GM10266 (cell line): ENCODE measurements at regions not wholly inside any gene's neighbourhood (a gene's known extent, or its start where the extent isn't known, plus 50 kb on each side); places are given as distances from the start of the nearest gene placed in this dataset.

Experiments
- DNase-seq: peaks from one replicate; pipeline ENCODE4 v3.0.0; 2012; ENCODE audit errors: extremely low spot score
- TF ChIP-seq, protein P1 (sequence below): IDR thresholded peaks from 2 replicates; pipeline ENCODE4 v1.5.1; 2012; ENCODE audit warnings: mild to moderate bottlenecking, low read depth; ENCODE audit not compliant: control insufficient read depth, insufficient read depth; ENCODE audit errors: missing control alignments

DNA sequence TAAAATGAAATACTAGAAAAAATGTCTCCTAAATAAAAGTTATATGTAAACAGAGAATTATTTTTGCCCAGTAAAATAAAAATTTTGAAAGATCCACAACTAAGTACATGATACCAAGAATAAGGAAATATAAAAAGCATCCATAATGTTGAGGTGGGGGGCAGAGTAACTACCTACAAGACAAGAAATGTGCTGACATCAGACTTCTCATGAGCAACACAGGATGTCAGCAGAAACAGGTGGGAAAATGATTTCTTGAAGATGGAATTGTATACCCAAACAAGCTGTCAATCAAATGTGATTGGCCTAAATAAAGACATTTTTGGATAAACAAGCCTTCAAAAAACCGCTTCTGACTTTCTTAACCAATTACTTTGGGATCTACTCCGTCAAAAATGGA, 143.9 kb upstream of the LIPC start:
- no peak for DNase-seq
- TF ChIP-seq, protein P1, sequence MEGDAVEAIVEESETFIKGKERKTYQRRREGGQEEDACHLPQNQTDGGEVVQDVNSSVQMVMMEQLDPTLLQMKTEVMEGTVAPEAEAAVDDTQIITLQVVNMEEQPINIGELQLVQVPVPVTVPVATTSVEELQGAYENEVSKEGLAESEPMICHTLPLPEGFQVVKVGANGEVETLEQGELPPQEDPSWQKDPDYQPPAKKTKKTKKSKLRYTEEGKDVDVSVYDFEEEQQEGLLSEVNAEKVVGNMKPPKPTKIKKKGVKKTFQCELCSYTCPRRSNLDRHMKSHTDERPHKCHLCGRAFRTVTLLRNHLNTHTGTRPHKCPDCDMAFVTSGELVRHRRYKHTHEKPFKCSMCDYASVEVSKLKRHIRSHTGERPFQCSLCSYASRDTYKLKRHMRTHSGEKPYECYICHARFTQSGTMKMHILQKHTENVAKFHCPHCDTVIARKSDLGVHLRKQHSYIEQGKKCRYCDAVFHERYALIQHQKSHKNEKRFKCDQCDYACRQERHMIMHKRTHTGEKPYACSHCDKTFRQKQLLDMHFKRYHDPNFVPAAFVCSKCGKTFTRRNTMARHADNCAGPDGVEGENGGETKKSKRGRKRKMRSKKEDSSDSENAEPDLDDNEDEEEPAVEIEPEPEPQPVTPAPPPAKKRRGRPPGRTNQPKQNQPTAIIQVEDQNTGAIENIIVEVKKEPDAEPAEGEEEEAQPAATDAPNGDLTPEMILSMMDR, result no peak

DNA sequence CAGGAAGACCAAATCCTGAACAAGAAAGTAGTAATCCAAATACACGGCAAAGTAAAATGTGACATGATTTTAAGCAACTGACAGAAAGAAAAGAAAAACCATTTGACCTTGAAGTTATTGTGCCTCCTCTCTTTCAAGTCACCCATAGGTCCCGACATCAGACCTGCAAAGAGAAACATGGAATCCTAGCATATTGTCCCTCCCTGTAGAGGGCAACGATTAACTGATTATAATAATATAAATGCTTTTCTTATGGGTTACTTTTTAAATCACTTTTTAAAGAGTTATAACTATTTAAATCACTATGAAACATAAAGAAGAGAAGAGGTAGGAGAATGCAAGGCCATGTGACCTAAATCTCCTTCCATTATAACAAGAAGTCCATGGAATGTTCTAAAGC, 143.2 kb upstream of the LIPC start:
- TF ChIP-seq, protein P1, result no peak
- no peak for DNase-seq

DNA sequence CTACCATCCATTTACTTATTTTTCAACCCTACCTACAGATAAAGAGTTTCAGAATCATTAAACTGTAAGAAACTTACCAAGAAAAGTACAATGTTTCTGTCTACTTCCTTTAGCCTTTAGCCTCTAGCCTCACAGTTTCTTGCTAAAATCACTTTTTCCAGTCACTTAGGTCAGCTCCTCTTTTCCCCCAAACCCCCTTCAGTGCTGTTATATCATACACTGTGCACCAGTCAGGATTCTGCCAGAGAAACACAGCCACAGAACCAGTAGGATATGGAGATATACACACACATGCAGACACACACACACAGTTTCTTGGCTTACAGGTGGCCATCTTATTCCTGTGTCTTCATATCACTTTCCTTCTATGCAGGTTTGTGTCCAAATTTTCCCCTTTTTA, 139.9 kb upstream of the LIPC start:
- no peak for DNase-seq
- TF ChIP-seq, protein P1, result no peak

DNA sequence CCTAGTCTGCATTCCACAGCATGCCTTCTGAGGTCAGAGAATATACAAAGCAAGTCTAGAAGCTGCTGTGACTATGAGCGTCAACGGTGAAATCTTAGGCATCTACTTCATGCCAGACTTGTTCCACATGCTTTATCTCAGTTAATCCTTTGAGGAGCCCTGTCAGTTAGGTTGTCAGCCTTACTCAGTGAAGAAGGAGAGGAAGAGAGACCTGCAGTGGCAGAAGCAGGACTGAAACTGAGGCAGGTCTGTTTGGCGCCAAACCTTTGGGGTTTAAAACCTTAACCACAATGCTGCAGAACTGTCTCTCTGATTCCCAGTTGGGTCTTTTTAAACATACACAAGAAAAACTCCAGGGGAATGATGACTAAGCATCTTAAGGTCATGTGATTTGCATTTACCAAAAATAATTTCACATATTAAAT, 139.0 kb upstream of the LIPC start:
- no peak for DNase-seq
- TF ChIP-seq, protein P1, result no peak

DNA sequence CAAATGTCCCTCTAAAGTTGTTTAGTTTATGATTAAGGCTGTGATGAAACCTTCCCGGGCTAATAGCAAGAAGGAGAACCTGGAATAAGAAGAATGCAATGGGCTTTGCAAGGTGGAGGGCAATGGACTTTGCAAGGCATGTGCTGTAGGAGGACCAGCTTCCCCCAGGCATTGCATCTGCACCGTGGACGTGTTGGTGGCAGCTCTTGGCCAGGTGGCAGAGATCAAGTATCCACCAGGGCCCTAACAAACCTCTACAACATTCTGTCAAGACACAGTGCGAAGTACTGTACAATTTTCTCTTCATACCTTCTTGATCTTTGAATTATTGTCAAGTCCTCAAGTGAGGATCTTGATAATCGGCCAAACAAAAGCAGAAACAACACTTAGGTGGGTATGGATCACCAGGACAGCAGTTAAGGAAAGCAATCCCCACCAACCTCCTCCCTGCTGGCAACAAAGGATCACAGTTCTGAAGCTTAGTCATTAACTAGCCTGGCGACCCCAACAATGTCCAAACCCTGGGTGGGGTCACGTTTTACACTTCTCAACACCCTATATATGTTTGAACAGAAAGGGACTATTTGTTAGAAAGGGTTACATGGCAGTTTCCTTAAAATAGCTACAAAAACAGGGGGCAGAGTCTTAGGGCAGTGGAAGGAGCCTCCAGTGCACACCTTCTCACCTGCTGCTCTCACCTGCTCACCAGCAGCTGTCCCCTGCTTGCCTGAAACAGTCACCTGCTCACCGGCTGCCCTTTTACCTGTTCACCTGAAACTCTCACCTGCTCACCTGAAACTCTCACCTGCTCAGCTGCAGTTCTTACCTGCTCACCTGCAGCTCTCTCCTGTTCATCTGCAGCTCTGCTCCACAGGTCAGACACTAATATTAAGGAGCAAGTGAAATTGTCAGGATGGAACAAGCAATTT, 137.9 kb upstream of the LIPC start:
- TF ChIP-seq, protein P1, result no peak
- DNase-seq, result no peak

DNA sequence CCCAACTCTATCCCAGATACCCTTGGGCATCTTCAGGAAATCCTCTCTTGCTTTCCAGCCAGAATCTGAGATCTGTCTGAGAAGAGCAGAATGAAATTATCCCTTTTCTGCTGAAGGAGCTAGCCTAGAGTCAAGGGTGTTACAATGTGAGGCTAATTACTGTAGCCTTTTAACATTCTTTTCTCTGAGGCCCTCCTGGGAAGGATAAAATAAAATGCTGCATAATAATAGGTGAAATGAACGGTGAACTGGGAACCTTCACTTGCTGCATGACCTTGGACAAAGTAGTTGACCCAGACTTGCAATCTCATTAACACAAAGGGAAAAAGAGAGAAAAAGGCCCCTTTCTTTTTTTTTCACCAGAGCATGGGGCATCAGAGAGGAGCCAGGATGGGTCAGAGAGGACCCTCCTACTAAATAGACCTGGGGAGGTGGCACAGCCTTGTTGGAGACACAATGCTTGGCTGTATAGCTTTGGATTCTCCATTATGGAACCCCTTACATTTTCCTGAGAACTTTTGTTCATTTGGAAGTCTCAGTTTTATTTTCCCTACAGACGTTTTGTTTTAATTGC, 137.0 kb upstream of the LIPC start:
- TF ChIP-seq, protein P1, result no peak
- no peak for DNase-seq
